HG02678 (cell line): ENCODE measurements at regions not wholly inside any gene's neighbourhood (a gene's known extent, or its start where the extent isn't known, plus 50 kb on each side); places are given as distances from the start of the nearest gene placed in this dataset.
"Not testable (repeated sequence)": the region's sequence is repeated elsewhere in the genome, so short reads cannot be mapped to it uniquely, and the experiment has no call there.

Experiments
- ATAC-seq: cut with Tn5 transposase; IDR thresholded peaks from one replicate; pipeline ENCODE4 v1.9.1; 2021; ENCODE audit warnings: mild to moderate bottlenecking, moderate library complexity; ENCODE audit not compliant: unreplicated experiment

- ATAC-seq: no peak
Observed at GRCh38 chr13:26896986-26897668, 136.5 kb upstream of the GPR12 start.

DNA sequence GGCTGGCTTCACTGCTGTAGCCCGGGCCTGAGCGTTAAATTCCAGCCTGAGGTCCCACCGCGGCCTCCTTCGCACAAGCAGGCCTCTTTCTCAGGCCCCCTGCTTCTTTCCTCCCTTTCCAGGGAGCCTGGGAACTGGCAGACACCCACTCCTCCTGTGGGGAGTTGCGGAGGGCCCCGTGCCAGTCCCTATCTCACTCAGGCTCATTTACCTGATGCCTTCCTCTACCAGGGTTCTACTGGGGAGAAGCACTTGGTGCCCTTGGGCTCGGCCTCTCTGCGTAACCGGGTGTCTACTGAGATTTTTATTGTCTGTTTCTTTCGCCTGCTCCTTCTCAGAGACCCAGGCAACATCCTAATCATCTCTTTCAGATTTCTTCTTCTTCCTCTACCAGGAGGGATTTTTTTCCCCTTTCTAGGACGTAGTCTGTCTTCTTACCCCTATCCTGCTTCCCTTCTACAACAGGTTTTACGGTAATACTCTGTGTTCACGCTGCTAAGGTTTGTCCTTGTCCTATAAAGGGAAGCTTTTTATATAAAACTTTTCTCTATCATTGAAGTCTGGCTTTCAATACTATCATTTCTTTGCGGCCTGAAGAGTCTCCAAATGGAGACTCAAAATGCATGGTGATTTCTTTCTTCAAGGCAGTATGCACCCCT lies 135.4 kb upstream of the GPR12 start:
- no peak for ATAC-seq

DNA sequence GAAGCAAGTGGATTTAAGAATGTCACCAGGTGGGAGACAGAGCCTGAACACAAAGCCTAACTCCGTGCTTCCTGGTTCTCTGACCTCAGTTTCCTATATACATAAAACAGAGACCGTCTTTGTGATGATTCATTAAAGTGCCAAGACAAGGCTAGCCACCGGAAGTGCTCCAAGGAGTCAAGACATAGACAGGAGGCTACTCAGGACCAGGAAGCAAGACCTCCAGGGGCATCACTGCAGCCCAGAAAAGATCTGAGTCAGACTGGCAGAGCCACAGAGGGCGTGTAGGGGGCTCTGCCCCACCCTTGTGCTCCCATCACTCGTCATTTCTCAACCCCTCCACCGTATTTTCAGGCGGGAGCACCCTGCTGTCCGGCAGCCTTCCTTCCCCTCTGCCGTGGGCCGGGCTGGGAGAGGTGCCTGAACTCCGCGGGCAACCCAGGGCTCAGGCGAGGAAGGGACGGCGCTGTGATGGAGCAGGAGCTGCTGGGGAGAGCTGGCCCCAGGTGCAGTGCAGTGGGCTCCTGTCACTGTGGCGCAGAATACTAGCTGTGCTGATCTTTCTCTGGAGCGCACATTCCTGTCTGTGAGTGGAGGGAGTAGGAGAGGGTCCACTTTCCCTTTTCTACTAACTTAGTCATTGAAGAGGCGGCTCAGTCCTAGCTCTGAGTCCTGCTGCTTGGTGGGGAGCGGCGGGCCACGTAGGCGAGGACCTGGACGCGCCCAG lies 134.7 kb upstream of the GPR12 start:
- ATAC-seq: no peak

GRCh38 chr13:26888632-26889031 lies 128.0 kb upstream of the GPR12 start:
- no peak for ATAC-seq

GRCh38 chr13:26887594-26887993 lies 127.0 kb upstream of the GPR12 start:
- no peak for ATAC-seq

DNA sequence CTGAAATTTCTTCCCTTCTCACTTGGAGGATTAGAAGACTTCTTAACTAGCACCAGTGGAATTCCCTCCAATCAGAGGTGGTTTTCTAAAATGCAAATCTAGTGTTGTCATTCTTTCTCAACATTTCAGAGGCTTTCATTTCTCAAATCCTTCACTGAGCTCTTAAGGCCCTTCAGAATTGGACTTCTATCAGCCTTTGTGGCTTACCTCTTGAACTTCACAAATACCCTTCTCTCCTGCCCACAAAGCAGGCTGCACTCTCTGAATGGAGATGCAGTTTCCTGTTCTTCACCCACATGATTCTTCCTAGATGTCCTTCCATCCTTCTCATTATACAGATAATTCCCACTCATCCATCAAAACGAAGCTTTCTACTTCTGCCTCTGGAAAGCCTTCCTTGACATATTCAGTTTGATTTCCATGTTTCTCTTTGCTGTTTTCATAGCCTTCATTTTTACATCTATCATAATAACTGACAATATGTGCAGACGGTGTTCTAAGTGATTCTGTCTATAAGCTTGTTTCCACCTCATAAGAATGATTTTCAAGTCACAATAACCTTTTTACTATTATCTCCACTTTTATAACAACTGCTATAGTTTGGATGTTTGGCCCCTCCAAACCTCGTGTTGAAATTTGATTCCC lies 123.1 kb upstream of the GPR12 start:
- no peak for ATAC-seq

GRCh38 chr13:26882731-26883130 lies 122.1 kb upstream of the GPR12 start:
- ATAC-seq: no peak

GRCh38 chr13:26881154-26881553 lies 120.6 kb upstream of the GPR12 start:
- ATAC-seq: no peak

- ATAC-seq: no peak
Observed at GRCh38 chr13:26880735-26881134, 120.1 kb upstream of the GPR12 start.

GRCh38 chr13:26878438-26878837 lies 117.9 kb upstream of the GPR12 start:
- ATAC-seq: no peak

- ATAC-seq: no peak
Observed at GRCh38 chr13:26873386-26873698, 112.8 kb upstream of the GPR12 start.

DNA sequence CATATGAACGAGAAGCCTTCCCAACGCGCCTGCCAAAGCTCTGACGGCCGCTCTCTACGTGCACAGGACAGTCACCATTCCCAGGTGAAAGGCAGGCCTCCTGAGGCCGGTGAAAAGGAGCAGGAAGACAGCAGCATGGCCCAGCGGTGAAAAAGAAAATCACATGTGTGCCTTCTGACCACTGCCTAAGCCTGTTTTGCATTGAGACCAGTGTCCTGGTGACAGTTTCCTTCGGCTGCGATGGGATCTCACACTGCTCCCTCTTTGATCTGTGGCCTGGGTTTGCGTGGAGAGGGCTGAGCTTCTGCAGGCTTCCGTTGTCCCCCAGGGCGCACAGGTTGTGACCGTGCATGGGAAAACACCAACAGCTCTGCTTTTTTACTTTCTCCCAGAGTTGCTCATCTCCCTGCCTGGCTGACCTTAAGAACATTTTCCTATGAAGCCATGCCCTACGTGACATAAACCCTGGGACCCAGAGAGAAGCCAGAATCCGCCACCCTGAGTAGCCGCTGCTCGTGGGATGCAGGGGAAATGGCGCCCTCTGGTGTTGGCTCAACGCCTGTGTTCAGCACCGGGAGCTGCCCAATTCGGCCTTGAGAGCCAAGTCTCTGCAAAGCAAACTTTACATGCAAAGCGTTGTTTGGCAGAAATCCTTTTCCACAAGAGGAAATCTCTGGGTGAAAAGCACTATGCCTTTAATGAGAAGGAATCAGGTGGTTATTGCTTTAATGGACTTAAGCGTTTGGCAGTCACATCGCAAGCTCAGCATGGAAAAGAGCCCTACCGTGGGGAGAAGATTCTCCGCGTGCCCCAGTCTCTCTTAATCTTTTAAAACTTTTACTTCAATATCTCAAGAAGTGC lies 112.2 kb upstream of the GPR12 start:
- no peak for ATAC-seq

GRCh38 chr13:26867451-26868091 lies 107.0 kb upstream of the GPR12 start:
- no peak for ATAC-seq

GRCh38 chr13:26864576-26864975 lies 104.0 kb upstream of the GPR12 start:
- ATAC-seq: no peak

- no peak for ATAC-seq
Observed at GRCh38 chr13:26861941-26862340, 101.4 kb upstream of the GPR12 start.

DNA sequence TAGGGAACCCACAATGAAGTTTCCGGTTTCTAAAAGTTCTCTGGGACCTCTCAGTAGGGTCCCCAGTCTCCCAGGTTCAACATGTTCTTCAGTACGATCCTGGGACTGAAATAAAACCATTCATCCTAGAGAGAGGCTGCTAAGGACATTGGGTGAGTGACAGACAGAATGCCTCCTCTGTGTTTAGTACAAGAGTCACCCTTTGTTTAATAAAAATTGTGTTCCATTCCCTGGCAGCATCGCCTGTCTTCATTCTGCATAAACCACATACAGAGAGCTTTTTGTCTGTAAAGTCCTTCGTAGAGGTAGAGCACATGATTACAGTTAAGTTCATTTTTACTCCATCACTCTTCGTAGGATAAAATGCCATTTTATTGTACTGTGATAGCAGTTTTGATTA lies 95.3 kb upstream of the GPR12 start:
- no peak for ATAC-seq

DNA sequence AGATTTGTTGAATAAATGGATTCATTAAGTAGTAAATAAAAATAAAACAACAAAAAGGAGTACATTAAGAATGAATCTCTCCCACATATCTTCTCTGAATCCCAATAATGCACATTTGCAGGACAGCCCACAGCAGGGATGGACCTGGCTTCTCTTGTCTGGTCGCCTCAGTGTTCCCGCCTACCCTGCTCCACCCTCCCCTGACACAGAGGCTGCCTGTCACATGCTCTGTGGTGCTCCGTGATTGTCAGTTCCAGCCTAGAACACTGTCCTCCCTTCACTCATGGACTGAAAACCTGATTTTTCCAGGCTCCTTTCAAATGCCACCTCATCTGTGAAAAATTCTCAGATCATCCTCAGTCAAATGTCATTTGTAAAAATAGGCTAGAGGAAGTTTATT lies 94.5 kb upstream of the GPR12 start:
- ATAC-seq: no peak

DNA sequence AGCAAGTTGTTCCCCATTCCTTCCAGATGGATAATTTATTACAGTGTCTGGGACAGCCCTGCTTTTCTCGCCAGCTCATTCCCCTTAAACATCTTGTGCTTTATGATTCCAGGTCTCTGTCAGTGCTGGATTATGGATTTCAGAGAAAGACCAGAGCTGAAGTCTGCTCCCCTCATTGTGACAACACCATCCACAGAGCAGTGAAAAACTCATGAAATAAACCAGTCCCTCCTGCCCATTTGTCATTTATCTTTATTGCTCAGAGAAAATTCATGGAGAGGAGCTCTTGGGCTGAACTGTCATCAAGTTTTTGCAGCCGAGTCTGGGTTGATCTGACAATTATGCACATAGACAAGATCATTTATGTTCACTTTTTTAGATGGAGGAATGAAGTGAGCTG lies 92.7 kb upstream of the GPR12 start:
- no peak for ATAC-seq

- ATAC-seq: no peak
Observed at GRCh38 chr13:26847281-26847680, 86.7 kb upstream of the GPR12 start.

DNA sequence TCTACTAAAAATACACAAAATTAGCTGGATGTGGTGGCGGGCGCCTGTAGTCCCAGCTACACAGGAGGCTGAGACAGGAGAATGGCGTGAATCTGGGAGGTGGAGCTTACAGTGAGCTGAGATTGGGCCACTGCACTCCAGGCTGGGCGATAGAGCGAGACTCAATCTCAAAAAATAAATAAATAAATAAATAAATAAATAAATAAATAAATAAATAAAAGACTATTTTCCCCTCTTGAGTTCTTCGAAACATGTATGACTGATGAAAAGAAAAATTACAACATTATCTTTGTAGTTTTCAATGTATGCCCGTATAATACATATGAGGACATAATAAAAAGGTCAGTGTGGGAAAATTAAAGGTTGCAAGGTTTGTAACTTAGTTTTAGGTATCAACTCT lies 84.5 kb upstream of the GPR12 start:
- ATAC-seq: not testable (repeated sequence)
